SU-DHL-6 (cell line): ENCODE measurements at regions not wholly inside any gene's neighbourhood (a gene's known extent, or its start where the extent isn't known, plus 50 kb on each side); places are given as distances from the start of the nearest gene placed in this dataset.

Source experiments
- EZH2phosphoT487 ChIP-seq: fragments of 200-600 bp; sonication (generic), shearing (Covaris generic); conservative IDR thresholded peaks from 2 replicates; pipeline ENCODE4 v1.6.1; 2018; ENCODE audit warnings: mild to moderate bottlenecking, antibody characterized with exemption, low read length, moderate library complexity, mixed read lengths
- TF ChIP-seq, protein P1 (sequence below): fragments of 200-600 bp; sonication (generic); IDR thresholded peaks from one replicate; pipeline ENCODE4 v1.5.1; 2017; ENCODE audit warnings: antibody characterized with exemption, mild to moderate bottlenecking, low read length, moderate library complexity; ENCODE audit not compliant: insufficient read depth, poor library complexity, severe bottlenecking

DNA sequence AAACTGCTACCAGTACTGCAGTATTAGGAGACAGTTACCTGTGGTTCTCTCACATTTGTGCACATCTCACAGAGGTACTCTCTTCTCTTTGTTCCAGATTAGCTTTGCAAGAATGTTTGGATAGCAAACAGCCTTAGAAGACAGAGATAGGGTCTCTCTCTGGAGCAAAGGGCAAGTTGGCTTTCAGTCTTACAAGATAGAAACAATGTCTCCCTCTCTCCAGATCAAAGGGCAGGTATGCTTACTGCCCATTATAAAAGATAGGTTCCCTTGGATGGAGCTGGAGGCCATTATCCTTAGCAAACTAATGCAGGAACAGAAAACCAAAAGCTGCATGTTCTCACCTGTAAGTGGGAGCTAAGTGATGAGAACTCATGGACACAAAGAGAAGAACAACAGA, 50.2 kb upstream of the KIT start:
- TF ChIP-seq, protein P1, sequence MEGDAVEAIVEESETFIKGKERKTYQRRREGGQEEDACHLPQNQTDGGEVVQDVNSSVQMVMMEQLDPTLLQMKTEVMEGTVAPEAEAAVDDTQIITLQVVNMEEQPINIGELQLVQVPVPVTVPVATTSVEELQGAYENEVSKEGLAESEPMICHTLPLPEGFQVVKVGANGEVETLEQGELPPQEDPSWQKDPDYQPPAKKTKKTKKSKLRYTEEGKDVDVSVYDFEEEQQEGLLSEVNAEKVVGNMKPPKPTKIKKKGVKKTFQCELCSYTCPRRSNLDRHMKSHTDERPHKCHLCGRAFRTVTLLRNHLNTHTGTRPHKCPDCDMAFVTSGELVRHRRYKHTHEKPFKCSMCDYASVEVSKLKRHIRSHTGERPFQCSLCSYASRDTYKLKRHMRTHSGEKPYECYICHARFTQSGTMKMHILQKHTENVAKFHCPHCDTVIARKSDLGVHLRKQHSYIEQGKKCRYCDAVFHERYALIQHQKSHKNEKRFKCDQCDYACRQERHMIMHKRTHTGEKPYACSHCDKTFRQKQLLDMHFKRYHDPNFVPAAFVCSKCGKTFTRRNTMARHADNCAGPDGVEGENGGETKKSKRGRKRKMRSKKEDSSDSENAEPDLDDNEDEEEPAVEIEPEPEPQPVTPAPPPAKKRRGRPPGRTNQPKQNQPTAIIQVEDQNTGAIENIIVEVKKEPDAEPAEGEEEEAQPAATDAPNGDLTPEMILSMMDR, result no peak
- TF ChIP-seq EZH2phosphoT487, result no peak
